ENCODE measurements at regions not wholly inside any gene's neighbourhood (a gene's known extent, or its start where the extent isn't known, plus 50 kb on each side); places are given as distances from the start of the nearest gene placed in this dataset.

DNA sequence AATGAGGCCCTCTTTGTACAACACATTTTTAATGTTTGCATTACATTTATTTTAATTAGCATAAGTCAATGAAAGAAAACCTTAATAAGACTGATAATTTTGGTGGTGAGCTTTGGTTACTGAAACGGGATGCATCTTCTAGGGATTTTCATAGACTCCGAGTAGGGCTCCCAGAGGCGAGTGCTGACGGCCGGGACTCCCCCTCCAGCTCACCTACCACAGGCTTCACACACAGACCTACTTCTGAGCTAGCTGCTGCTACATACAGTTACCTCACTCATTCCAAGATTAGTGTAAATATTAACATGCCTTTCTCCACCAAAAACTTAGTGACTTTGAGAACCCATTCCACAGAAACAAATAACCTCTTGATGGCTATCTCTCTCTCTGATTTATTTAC is 271.1 kb downstream of the GALR1 start:
- no peak for DNase-seq (ENCODE audit: low read depth)

DNA sequence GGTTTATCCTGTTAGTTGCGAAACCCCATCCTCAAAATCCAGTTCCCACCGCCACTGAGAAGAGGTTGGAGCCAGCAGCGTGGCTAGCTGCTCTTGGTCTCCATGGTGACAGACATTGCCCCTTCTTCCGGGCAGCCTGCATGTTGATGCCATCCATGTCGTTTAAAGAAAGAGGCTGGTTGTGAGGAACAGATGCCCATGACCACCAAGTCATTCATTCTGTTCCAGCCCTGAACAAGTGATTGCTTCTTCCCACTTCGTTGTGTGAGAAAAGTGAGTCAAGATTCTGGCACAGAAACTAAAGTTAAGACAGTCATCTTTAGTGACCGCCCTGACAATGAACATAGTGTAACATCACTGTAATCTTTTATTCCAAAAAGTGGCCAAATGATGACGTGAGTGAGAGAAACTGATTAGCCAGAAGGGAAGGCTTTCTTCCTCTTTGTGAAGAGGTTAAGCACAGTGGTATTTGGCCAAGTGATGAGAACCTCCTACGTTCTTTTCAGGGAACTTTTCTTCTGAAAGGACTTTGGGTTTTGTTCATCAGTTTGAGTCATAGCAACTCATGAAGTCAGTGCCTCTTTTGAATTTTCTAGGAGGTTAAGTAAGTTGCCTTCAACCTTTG is 272.5 kb downstream of the GALR1 start:
- DNase-seq (ENCODE audit: low read depth): no peak

DNA sequence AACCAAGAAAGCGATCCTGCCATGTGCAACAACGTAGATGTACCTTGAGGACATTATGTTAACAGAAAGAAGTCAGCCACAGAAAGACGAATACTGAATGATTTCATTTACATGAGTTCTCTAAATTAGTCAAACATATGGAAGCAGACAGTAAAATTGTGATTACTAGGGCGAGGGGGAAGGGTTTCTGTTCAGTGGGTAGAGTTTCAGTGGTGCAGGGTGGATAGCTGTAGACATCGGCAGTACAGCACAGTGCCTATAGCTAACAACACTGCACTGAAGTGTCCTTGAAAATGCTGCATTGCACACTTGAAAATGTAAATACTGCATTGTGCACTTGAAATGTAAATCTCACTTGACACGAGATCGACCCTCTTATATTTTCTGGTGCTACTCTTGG is 275.3 kb downstream of the GALR1 start:
- DNase-seq (ENCODE audit: low read depth): no peak

DNA sequence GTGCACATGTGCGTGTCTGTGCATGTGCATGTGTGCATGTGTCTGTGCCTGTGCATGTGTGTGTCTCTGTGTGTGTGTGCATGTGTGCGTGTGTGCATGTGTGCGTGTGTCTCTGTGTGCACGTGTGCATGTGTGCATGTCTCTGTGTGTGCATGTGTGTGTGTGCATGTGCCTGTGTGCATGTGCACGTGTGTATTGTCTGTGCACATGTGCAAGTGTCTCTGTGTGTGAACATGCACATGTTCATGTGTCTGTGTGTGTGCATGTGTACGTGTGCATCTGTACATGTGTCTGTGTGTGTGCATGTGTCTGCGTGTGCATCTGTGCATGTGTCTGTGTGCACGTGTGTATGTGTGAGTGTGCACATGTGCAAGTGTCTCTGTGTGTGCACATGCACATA is 277.3 kb downstream of the GALR1 start:
- DNase-seq (ENCODE audit: low read depth): no peak

DNA sequence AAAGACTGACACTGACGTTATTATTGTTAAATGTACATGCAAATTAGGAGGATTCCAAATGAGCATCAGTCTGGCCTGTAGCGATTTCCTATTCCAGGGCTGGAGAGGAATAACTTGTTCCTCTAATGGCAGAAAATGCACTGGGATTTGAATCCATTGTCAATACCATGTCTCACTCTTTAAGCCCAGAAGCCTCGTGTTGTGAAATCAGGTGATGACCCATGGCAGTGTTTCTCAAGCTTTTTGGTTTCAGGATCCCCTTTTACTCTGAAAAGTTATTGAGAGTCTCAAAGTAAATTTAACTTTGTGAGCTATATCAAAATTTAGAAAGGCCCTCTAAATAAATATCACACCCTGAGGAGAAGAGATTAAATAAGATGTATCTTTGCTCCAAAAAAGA is 279.2 kb downstream of the GALR1 start:
- DNase-seq (ENCODE audit: low read depth): no peak

DNA sequence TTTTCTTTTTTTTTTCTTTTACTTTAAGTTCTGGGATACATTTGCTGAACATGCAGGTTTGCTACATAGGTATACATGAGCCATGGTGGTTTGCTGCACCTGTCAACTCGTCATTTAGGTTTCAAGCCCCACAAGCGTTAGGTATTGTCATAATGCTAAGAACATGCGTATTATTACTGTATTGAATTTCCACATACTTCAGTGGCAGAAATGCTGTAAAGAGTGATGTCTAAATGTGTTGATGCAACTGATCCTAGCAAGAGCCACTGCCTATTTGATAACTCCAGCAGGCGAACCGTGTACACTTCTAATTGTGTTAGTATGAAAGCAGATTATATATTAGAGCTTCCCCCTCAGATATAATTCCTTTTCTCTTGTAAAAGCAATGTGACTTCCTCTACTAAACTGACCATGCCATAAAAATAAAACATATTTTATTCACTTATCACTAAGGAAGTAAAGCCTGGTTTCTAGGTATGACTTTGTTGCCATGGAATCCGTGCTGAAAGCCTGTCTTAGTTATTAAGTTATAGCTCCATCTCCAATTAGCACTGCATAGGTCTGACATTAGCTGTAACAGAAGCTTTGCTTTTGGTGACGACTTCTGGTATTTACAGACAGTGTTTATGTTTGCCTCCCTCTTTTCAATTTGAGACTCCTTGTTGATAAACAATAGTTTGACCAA is 280.0 kb downstream of the GALR1 start:
- DNase-seq (ENCODE audit: low read depth): no peak

DNA sequence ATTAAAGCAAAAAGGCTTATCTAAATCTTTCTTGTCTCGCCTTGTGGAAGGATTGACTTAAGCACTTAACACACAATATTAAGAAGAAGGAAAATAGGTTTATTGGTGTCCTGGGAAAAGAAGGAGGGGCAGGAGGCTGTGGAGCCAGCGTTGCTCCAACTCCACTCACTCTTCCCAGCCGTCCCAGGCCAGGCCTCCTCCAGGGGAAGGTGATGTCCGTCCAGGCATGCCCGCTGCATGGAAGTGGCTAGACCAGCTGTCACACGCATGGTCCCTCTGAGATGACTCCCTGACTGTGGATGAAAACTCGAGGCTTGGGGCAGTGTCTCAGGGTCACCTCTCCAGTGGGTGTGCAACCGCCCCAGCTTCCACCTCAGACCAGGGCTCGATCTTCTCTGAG is 281.1 kb downstream of the GALR1 start:
- no peak for DNase-seq (ENCODE audit: low read depth)

DNA sequence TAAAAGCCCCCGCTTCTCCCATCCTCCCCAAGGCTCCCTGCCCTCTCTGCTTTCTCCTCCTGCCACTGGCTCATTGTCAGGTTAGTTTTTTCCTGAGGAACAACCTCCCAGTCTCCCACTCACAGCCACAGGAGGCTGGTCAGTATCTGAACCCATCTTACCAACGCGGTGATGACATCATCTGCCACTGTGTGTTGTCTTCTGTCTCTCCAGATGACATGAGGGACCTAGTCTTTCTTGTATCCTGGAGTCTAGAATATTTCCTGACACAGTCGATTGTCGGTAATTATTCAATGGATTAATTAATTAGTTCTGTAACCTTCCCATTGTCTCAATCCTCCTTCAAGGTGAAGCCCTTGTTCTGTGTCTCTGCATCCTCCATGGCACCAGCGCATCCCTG is 290.2 kb downstream of the GALR1 start:
- no peak for DNase-seq (ENCODE audit: low read depth)

DNA sequence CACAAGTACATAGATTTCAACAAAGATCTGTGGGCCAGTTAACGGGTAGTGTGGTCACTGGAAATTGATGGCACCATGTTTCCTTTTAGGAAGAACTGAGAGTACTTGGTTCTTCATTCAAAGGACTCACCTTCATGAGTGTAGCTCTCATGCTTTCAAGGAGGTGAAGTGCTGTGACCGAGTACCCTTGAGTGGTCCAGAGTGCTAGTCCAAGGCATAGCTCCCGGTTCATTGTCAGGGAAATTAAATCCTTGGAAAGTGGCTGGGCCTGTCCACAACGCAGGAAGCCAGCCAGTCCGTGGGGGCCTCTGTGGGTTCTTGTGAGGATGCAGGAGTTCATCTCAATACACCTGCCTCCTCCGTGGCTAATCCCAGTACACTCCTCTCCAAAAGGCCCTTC is 295.1 kb downstream of the GALR1 start:
- DNase-seq (ENCODE audit: low read depth): no peak

DNA sequence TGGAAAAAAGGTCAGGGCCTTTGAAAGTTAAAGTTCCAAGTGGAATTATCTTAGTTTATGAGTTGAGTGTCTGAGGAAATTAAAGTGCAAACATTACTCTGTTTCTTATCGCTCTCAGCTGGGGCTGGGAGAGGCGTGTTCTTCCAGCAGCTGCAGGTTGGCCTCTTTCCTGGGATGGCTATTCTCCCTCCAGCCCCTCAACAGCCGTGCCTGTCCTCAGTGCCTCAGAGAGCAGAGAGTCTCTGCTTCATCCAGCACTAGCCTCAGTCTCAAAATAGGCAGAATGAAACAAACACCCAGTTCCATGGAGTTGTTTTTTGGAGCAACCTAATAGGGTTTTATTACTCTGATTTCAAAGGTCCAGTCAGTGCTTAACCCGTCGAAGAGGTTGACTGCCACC is 298.1 kb downstream of the GALR1 start:
- DNase-seq (ENCODE audit: low read depth): no peak

DNA sequence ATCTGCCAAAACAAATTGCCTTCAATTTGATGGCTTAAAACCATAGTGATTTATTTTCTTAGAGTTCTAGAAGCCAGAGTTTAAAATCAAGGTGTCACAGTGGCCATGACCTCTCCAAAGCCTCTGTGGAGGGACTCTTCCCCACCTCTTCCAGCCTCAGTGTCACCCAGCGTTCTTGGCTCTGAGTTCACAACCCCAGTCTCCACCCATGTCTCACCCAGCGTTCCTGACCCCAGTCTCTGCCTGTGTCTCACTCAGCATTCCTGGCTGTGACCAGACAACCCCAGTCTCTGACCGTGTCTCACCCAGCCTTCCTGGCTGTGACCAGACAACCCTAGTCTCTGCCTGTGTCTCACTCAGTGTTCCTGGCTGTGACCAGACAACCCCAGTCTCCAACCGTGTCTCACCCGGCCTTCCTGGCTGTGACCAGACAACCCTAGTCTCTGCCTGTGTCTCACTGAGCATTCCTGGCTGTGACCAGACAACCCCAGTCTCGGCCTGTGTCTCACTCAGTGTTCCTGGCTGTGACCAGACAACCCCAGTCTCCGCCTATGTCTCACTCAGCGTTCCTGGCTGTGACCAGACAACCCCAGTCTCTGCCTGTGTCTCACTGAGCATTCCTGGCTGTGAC is 299.3 kb downstream of the GALR1 start:
- DNase-seq (ENCODE audit: low read depth): no peak

DNA sequence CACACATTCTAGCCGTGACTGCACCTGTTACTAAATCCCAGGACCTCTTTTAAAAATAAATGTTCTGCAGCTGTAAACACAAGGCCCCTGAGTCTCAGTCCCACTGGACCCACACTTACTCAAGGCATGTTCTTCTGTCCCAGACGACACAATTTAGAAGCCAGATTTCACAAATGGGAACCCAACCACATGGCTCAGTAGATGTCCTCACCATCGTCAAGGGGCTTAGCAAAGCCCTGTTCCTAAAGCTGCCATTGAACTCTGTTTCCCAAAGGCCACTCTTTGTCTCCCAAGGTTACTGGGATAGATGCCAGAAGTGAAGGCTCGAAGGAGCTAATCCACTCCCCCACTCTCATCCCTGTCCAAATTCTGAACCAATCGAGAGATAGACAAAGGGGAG is 301.0 kb downstream of the GALR1 start:
- DNase-seq (ENCODE audit: low read depth): no peak

DNA sequence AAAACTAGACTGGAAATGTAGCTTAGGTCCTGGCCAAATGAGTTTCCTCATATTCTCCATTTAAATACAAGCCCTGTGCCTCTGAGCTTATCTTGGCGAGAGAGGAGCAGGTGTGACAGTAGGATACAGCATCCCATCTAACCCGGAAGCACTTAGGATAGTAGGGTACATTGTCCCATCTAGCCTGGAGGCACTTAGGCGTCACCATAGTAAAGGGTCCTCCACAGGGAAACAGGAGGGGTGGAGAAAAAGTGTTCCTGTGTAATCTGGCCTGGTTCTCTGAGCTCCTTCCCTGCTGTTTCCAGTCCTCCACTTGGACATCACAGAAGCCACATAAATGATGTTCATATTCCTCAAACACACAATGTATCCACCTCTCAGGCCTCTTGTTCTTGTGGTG is 301.4 kb downstream of the GALR1 start:
- no peak for DNase-seq (ENCODE audit: low read depth)

DNA sequence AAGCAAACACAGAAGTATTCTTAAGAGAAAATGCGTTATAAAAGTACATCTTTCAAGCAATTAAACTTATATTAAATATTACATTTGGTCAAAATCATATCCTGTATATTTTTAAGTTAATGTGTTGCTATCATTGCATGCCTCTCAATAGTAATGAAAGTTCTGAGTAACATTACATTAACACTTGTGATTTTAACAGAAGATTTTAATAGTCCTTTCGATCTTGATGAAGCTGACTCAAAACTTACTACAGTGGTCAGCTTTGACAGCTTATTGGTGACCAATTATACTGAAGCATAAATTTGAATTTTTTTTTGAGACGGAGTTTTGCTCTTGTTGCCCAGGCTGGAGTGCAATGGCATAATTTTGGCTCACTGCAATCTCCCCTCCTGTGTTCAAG is 303.3 kb downstream of the GALR1 start:
- no peak for DNase-seq (ENCODE audit: low read depth)

DNA sequence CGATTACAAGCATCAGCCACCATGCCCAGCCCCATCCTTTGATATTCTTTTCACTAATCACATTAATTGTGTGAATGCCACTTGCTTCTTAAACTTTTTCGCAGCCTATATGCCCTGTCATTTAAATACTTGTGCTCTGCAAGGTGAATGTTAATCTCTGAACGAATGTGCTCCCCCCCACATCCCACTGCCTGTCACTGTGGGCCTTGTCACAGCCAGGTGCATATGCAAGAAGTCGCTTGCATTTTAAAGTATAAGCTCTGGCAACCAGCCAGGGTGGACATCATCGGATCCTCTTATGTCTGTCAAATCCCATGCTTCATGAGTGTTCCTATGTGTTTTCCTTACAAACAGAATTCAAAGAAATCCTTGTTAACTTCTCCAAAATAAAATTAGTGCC is 304.4 kb downstream of the GALR1 start:
- no peak for DNase-seq (ENCODE audit: low read depth)

DNA sequence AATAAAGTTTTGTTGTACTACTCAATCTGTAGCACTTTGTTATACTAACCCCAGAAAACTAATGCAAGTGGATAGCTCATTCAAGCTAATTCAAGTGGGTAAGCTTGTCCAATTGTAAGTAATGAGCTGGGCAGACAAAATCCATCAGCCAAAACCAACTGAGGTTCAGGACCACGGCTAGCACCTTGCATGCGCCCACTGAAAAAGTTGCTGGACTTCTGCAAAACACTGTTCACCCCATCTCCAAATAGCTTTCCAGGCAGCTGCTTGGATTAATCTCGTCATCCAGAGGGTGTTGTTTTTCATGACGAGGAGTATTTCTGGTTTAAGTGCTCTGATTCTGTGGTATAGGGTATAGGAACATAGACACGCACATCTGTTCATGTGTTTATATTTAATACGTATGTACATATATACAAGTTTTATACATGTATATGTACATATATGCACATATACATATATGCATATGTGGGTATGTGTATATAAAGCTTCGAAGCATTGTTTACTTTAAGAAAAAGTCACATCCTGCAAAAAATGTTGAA is 307.5 kb downstream of the GALR1 start:
- no peak for DNase-seq (ENCODE audit: low read depth)

DNA sequence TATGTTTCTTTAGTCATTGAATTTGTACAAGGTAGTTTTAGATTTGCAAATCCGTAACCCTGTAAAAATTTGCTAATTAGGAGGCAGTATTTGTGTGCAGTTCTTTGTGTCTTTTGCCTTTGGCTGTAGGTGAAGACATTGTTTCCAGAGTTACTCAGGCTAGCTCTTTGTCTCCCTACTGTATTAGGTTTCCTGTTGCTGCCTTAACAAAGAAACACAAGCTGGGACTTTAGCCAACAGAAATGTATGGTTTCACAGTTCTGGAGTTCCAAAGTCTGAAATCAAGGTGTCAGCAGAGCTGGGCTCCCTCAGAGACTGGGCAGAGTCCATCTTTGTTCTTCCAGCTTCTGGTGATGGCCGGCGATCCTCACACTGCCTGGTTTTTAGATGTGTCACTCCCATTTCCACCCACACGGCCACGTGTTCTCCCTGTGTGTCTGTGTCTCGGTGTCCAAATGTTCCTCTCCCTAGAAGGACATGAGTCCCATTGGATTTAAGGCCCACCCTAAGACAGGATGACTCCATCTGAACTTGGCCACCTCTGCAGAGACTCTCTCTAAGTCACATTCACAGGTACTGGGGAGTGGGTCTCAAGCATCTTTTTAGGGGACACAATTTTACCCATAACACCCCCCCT is 309.7 kb downstream of the GALR1 start:
- DNase-seq (ENCODE audit: low read depth): no peak

DNA sequence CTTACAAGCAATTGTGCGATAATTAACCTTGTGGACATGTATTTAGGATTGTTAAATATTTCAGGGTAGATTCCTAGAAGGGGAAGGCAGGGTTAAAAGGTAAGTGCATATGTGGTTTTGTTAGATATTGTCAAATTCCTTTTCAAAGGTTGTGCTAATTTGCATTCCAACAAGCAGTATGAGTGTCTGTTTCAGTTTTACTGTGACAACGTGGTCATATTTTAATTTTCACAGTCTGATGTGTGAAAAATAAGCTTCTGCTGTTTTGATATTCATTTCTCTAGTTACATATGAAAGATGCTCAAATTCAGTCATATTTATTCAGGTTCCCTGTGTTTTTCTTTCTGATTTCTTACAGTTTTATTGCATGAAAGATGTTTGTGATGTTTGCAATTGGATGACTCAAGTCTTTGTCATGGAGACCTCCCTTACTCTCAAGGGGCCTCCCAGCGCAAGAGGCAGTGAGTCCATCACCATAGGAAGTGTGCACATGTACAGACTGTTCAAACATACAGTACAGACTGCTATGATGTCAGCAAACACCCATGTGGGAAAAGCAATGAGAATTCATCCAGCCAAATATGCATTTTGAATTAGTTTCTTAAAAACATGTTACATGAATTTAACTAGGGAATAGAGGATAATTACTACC is 310.8 kb downstream of the GALR1 start:
- peak; percentile 33 for DNase-seq (ENCODE audit: low read depth)

DNA sequence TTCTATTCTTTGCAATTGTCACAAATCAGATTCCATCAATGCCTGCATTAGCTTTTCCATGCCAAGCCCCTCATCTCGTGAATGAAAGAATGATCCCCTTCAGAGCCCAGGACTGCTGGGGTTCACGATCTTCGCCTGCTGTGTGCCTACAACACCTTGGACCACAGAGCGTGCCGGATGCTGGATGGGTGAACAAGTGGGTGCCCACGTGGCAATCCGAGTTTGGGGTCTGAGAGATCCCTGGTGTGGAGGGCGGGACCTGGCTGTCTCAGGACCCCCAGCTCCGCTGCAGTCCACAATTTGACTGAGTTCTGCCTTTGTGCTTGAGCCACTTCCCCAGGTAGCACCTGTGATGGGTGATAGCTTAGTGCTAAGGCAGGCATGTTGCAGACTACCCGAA is 317.0 kb downstream of the GALR1 start:
- no peak for DNase-seq (ENCODE audit: low read depth)

DNA sequence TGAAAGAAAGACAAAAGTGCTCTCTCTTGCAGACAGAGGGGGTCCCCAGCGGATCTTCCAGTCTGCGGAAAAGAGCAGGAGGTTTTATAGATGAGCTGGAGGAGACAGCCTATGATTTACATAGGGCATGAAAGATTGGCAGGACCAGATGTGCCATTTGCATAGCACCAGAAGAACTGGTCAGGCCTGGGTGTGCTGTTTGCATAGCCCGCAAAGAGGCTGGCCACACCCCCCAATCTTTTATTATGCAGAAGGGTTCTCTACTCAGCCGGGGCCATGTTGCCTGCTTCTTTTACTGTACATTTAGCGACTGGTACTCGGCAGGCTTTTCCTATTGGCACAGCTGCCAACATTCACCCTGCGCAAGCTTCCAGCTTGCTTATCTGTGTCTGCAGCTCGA is 317.6 kb downstream of the GALR1 start:
- no peak for DNase-seq (ENCODE audit: low read depth)

DNA sequence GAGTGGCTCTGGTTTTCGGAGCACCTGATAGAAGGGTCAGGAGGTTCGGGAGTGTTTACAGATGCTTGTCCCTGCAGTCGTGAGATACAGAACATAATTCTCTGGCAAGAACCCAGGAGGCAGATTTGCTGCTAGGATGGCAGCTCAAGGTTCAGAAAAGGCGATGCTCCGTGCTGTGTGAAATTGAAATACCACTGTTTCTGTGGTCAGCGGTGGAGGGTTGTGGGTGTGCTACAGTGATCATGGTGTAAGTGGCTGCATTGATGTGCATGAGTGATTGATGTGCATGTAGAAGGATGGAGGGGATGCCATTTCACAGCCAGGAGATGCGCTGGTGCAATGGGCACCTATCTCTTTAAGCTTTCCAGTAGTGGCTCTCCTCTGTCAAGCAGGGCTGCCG is 322.1 kb downstream of the GALR1 start:
- no peak for DNase-seq (ENCODE audit: low read depth)

DNA sequence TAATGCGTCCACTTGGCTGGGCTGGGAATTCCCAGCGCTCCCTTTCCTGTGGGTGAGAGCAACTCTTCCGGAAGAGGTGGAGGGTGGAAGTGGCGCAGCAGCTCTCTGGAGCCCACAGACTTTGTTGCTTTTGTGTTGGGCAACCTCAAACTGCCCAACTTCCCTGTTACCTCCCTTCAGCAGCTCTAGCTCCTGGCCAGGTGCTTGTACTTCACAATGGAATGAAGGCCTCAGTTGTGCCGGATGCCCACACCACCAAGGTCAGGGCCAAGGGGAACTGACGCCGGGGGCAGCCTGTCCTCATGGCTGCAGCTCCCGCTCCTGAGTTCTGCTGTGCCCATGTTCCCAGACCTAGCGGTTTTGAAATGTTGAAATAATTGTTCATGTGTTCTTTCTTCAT is 322.9 kb downstream of the GALR1 start:
- no peak for DNase-seq (ENCODE audit: low read depth)

DNA sequence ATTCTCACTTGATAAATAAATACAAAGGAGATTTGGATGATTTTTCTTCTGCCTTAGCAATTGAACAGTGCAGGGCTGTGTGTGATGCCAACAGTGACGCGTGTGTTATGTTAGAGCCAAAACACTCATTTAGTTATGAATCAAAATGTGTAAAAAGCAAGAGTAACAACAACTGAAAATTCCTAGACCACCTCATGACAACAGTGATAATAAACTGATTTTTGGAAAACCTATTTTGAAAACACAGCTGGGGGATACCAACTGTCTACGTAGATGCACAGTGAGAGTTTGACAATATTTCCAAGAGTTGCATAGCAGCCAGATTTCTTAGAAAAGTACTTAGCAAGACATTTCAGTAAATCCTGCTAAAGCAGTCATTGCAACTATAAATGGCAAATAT is 323.9 kb downstream of the GALR1 start:
- no peak for DNase-seq (ENCODE audit: low read depth)
